NB4 (cell line): ENCODE measurements at regions not wholly inside any gene's neighbourhood (a gene's known extent, or its start where the extent isn't known, plus 50 kb on each side); places are given as distances from the start of the nearest gene placed in this dataset.

Experiments used
- CTCF ChIP-seq: IDR thresholded peaks from one replicate; pipeline ENCODE4 v1.5.1; 2012; ENCODE audit warnings: low read depth, low read length
- POLR2A ChIP-seq: IDR thresholded peaks from 2 replicates; pipeline ENCODE4 v1.6.1; 2011; ENCODE audit warnings: mild to moderate bottlenecking; ENCODE audit not compliant: insufficient read length; ENCODE audit errors: extremely low read depth

- TF ChIP-seq CTCF (no peak), POLR2A (no peak)
Measured at GRCh38 chr15:62977952-62978811, 64.4 kb upstream of the TPM1 start.
